Middle frontal gyrus (tissue), 1 donor: ENCODE measurements at regions not wholly inside any gene's neighbourhood (a gene's known extent, or its start where the extent isn't known, plus 50 kb on each side); places are given as distances from the start of the nearest gene placed in this dataset.

Source experiments
- DNase-seq: peaks from one replicate; pipeline ENCODE4 v3.0.0-alpha.2; 2015; ENCODE audit warnings: low spot score; ENCODE audit errors: extremely low spot score

- no peak for DNase-seq
Measured at GRCh38 chr12:118690506-118690905, 290.8 kb upstream of the SRRM4 start.

GRCh38 chr12:118694128-118694775, 287.1 kb upstream of the SRRM4 start:
- DNase-seq, result no peak

- DNase-seq, result no peak
Measured at GRCh38 chr12:118704527-118705241, 276.7 kb upstream of the SRRM4 start.

GRCh38 chr12:118706437-118706836, 274.9 kb upstream of the SRRM4 start:
- DNase-seq, result no peak

- no peak for DNase-seq
Measured at GRCh38 chr12:118709946-118710345, 271.4 kb upstream of the SRRM4 start.

GRCh38 chr12:118711185-118711584, 270.2 kb upstream of the SRRM4 start:
- DNase-seq, result no peak

GRCh38 chr12:118714051-118714460, 267.3 kb upstream of the SRRM4 start:
- DNase-seq, result peak; percentile 27

- no peak for DNase-seq
Measured at GRCh38 chr12:118714500-118714899, 266.8 kb upstream of the SRRM4 start.

- no peak for DNase-seq
Measured at GRCh38 chr12:118715647-118716046, 265.7 kb upstream of the SRRM4 start.

GRCh38 chr12:118727196-118727978, 254.0 kb upstream of the SRRM4 start:
- no peak for DNase-seq

GRCh38 chr12:118727979-118728366, 253.4 kb upstream of the SRRM4 start:
- no peak for DNase-seq

GRCh38 chr12:118734266-118734665, 247.1 kb upstream of the SRRM4 start:
- DNase-seq, result no peak

- DNase-seq, result no peak
Measured at GRCh38 chr12:118737985-118738540, 243.3 kb upstream of the SRRM4 start.

GRCh38 chr12:118741194-118741593, 240.1 kb upstream of the SRRM4 start:
- no peak for DNase-seq

- no peak for DNase-seq
Measured at GRCh38 chr12:118742431-118742830, 238.9 kb upstream of the SRRM4 start.

- DNase-seq, result no peak
Measured at GRCh38 chr12:118743896-118744700, 237.2 kb upstream of the SRRM4 start.

GRCh38 chr12:118746176-118746575, 235.2 kb upstream of the SRRM4 start:
- DNase-seq, result no peak

- DNase-seq, result no peak
Measured at GRCh38 chr12:118746960-118747359, 234.4 kb upstream of the SRRM4 start.

- DNase-seq, result no peak
Measured at GRCh38 chr12:118747771-118748170, 233.6 kb upstream of the SRRM4 start.

GRCh38 chr12:118748478-118749380, 232.6 kb upstream of the SRRM4 start:
- no peak for DNase-seq
